Nephron progenitor cell (in vitro differentiated cells): ENCODE measurements at regions not wholly inside any gene's neighbourhood (a gene's known extent, or its start where the extent isn't known, plus 50 kb on each side); places are given as distances from the start of the nearest gene placed in this dataset.

Experiments
- DNase-seq: peaks from one replicate; pipeline ENCODE4 v3.0.0; 2021
- H3K27ac Mint-ChIP-seq: 2 replicates; pipeline ENCODE4 v1.8.0; 2021; ENCODE audit warnings: mild to moderate bottlenecking, moderate library complexity, mixed read lengths
- H3K27me3 Mint-ChIP-seq: 2 replicates; pipeline ENCODE4 v1.8.0; 2021; ENCODE audit warnings: mild to moderate bottlenecking, low read depth, mixed read lengths; ENCODE audit not compliant: poor library complexity
- H3K36me3 Mint-ChIP-seq: 2 replicates; pipeline ENCODE4 v1.8.0; 2021; ENCODE audit warnings: low read depth, mixed read lengths
- H3K4me1 Mint-ChIP-seq: 2 replicates; pipeline ENCODE4 v1.8.0; 2021; ENCODE audit warnings: mixed read lengths
- H3K4me3 Mint-ChIP-seq: 2 replicates; pipeline ENCODE4 v1.8.0; 2021; ENCODE audit warnings: mild to moderate bottlenecking, moderate library complexity, mixed read lengths
- H3K9me3 Mint-ChIP-seq: 2 replicates; pipeline ENCODE4 v1.8.0; 2021; ENCODE audit warnings: mild to moderate bottlenecking, moderate library complexity, mixed read lengths
- CTCF ChIP-seq: fragments of 200-600 bp; sonication (generic); IDR thresholded peaks from 2 replicates; pipeline ENCODE4 v1.5.0; 2021; ENCODE audit warnings: antibody characterized with exemption

GRCh38 chr18:24651434-24651833 is 191.0 kb downstream of the HRH4 start:
- Mint-ChIP-seq H3K4me1 (peaks cover 21% of the 10 kb centered on the region), H3K4me3 (no peak overlapping the region), H3K9me3 (peaks cover 43% of the 10 kb centered on the region), H3K27me3 (peaks cover 8% of the 10 kb centered on the region), H3K36me3 (peaks cover 19% of the 10 kb centered on the region), H3K27ac (no peak overlapping the region)
- no peak for DNase-seq
- no peak for TF ChIP-seq CTCF

GRCh38 chr18:24656050-24656449 is 195.6 kb downstream of the HRH4 start:
- H3K27me3 Mint-ChIP-seq: peaks cover 7% of the 10 kb centered on the region
- TF ChIP-seq CTCF: no peak
- H3K27ac Mint-ChIP-seq: peak overlapping the region; percentile 90
- H3K4me3 Mint-ChIP-seq: peak overlapping the region; percentile 61
- peaks cover 15% of the 10 kb centered on the region for H3K36me3 Mint-ChIP-seq
- DNase-seq: no peak
- peaks cover 23% of the 10 kb centered on the region for H3K9me3 Mint-ChIP-seq
- H3K4me1 Mint-ChIP-seq: peaks cover 58% of the 10 kb centered on the region

GRCh38 chr18:24656551-24657443 is 196.4 kb downstream of the HRH4 start:
- peaks cover 9% of the 10 kb centered on the region for H3K36me3 Mint-ChIP-seq
- peaks cover 7% of the 10 kb centered on the region for H3K27me3 Mint-ChIP-seq
- peaks cover 16% of the 10 kb centered on the region for H3K9me3 Mint-ChIP-seq
- peaks cover 61% of the 10 kb centered on the region for H3K4me1 Mint-ChIP-seq
- no peak for TF ChIP-seq CTCF
- peak overlapping the region; percentile 62 for H3K4me3 Mint-ChIP-seq
- peak overlapping the region; percentile 90 for H3K27ac Mint-ChIP-seq
- no peak for DNase-seq

GRCh38 chr18:24657444-24657842 is 197.0 kb downstream of the HRH4 start:
- H3K36me3 Mint-ChIP-seq: peaks cover 5% of the 10 kb centered on the region

GRCh38 chr18:24658302-24658701 is 197.9 kb downstream of the HRH4 start:
- H3K4me3 Mint-ChIP-seq: peak overlapping the region; percentile 44
- TF ChIP-seq CTCF: no peak

More at GRCh38 chr18:24657444-24657842, 197.0 kb downstream of the HRH4 start:
- Mint-ChIP-seq H3K9me3 (peaks cover 11% of the 10 kb centered on the region), H3K4me3 (peak overlapping the region; percentile 62), H3K27me3 (peaks cover 7% of the 10 kb centered on the region), H3K4me1 (peaks cover 67% of the 10 kb centered on the region), H3K27ac (peak overlapping the region; percentile 90)
- no peak for TF ChIP-seq CTCF
- DNase-seq: peak; percentile 21

More at GRCh38 chr18:24658302-24658701, 197.9 kb downstream of the HRH4 start:
- Mint-ChIP-seq H3K4me1 (peaks cover 72% of the 10 kb centered on the region), H3K9me3 (peaks cover 7% of the 10 kb centered on the region), H3K27ac (peak overlapping the region; percentile 24), H3K27me3 (peaks cover 9% of the 10 kb centered on the region), H3K36me3 (peaks cover 5% of the 10 kb centered on the region)
- DNase-seq: no peak
